ENCODE measurements at regions not wholly inside any gene's neighbourhood (a gene's known extent, or its start where the extent isn't known, plus 50 kb on each side); places are given as distances from the start of the nearest gene placed in this dataset.

- no peak for TF ChIP-seq CTCF (IDR thresholded peaks at IDR 0.05)
- no peak for TF ChIP-seq ZFX (IDR thresholded peaks at IDR 0.05; ENCODE audit: borderline replicate concordance)
Observed at GRCh38 chr3:14019459-14019858, 105.2 kb downstream of the CHCHD4 start.

Data from 22Rv1 (cell line).